ENCODE measurements at regions not wholly inside any gene's neighbourhood (a gene's known extent, or its start where the extent isn't known, plus 50 kb on each side); places are given as distances from the start of the nearest gene placed in this dataset.
"Not testable (repeated sequence)": the region's sequence is repeated elsewhere in the genome, so short reads cannot be mapped to it uniquely, and the experiment has no call there.

DNA sequence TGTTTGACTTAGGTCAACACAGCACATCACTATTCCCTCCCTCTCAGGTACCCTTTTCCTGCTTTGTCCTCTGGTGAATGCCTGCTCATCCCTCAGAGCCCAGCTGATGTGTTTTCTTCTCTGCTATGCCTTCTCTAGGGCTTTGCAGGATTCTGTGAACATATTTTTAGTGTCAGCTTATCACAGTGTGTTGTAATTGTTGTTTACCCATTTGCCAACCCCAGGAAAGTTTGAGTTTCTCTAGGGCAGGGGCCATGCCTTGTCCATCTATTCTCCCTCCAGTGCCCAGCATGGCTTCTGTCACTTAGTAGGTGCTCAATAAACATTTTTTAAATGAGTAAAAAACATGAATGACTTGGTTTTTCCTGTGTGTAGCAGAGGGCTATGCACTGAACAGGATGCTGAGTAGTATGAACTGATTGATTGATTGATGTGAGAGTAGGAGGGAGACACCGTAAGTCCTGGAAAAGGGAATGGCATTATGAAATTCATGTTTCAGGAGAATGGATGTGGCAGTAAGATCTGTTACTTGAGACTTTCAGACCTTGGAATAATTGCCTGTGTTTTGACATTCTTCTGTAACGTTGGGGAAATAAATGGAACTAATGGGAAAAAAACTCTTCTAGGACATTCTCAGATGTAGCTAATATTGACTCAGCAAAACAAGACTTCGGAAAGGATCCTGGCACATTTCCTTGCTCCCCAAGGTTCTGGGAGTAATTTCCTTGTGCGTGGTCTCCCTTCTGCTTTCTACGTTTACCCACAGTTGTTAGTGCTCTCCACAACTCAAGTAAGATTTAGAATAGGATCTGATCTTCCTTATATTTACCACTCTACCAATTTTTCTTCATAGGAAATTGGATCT, 267.3 kb upstream of the TBL1XR1 start:
- DNase-seq = no peak

DNA sequence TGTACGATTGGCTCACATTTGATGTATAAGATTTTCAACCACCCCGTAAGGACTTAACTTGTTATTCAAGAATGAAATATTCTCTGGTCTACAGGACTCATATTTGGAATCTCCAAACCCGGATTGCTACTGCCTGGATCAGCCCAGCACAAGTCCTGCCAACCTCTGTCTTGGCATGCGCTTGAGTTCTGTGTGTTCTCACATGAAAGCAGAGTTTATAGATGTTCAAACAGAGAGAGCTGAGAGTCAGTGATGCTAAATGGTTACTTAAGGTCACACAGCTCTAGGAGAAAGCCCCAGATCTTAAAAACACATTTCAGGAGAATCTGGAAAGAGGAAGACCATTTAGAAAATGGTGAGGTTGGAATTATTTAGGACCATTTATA, 268.0 kb upstream of the TBL1XR1 start:
- DNase-seq = no peak

DNA sequence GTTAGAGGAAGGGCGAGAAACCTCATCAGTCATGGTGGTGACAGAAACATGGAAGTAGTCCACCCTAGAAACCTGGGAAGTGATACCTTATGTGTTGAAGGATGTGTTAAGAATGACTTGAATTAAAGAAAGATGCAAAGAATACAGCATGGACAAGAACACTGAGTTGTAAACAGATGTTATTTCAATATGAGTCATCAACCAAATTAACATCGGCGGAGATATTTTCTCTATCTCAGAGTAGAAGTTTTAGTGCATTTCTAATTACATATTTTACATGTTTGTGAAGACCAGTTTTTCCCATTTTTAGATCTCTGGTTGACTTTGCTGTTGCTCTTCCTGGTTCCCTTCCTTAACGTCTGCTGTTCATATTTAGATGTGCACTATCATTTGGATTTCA, 268.8 kb upstream of the TBL1XR1 start:
- DNase-seq = no peak

DNA sequence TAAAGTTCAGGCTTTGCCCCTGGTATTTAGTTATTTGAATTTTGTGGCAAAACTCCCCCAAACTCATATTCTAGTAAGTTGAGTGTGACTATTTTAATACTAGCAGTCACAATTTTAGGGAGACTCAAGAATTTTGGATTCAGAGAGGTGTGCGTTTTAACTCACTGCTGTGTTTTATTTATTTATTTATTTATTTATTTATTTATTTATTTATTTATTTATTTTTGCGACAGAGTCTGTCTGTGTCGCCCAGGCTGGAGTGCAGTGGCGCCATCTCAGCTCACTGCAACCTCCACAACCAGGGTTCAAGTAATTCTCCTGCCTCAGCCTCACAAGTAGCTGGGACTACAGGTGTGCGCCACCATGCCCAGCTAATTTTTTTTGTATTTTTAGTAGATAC, 269.3 kb upstream of the TBL1XR1 start:
- DNase-seq = not testable (repeated sequence)

DNA sequence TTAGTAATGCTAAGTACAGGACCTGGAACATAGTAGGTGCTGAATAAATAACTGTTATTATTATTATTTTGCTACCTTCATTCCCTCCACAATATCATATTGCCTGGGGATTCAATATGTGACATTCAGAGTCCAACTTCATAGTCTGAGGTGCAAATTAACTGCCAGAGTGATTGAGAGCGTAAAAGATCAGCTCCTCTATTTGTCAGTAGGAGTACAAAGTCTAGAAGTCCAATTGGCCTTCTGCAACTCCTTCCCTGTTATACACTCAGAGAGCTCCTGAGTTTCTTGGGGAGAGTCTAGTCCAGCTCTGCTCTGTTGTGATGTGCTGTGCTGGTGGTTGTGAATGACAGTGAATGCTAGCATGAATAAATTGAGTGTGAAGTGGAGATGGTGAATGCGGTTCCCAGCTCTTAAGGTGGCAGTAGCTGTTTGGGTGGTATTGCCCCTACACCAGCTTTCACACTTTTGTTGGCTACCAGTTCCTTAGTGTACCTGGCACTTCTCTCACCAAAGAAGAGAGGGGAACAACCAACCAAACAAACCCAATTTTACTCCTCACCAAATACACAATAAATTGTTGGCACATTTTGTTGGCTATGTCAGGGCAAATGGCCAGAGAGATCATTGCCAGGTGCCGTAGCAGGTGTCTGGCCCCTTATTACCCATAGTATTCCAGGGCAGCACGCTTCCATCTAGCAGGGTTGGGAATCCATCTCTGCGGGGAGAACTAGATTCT, 270.1 kb upstream of the TBL1XR1 start:
- DNase-seq = no peak

DNA sequence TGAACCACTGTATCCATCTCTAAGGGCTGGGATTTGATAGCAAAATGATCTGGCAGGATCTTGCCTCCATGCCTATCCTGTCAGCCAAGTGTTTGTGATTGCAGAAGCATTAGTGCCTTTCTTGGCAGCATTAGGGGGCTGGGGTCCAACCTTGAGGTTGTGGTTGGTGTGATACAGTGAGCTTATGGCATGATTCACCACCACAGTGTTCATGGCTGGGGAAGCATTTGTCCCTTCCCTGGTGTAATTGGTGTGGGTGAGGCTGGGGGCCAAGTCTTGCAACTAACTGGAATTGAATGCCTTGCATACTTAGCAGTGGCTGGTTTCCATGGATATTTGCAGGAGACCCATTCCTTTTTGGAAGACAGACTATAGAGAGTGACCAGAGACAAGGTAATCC, 271.0 kb upstream of the TBL1XR1 start:
- DNase-seq = no peak

DNA sequence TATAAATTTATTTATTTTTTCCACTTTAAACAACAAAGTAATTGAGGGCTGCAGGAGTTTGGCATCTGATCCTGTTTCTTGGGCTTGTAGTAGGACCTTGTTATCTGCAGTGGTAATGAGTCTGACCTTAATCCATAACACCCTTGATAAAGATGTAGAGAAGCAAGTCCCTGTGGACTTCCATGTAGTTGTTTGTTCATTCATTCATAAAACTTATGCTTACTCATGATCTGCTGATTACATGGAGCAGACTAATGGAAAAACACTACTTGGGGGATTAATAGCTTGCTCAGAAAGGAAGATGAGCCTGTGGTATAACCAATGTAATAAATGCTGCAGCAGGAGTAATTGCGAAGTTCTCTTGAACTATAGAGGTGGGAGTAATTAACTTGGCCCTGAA, 271.5 kb upstream of the TBL1XR1 start:
- no peak for DNase-seq

DNA sequence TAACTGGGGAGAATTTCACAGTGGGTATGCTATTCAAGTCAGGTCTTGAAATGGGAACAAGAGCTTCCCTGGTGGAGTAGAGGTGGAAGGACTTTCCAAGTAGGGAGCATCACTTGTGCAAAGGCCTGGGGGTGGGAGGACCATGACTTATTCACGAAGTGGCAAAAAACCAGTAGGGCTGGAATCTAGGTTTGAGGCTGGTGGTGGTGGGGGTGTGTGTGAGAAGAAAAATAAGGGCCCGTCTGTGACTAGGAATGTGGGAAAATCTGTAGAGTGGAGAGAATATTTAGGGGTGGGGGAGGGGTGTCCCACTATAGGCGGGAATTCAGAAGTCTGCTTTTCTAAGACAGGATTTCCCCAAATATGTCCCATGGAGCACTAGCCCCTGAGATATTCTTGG, 271.9 kb upstream of the TBL1XR1 start:
- DNase-seq = no peak

DNA sequence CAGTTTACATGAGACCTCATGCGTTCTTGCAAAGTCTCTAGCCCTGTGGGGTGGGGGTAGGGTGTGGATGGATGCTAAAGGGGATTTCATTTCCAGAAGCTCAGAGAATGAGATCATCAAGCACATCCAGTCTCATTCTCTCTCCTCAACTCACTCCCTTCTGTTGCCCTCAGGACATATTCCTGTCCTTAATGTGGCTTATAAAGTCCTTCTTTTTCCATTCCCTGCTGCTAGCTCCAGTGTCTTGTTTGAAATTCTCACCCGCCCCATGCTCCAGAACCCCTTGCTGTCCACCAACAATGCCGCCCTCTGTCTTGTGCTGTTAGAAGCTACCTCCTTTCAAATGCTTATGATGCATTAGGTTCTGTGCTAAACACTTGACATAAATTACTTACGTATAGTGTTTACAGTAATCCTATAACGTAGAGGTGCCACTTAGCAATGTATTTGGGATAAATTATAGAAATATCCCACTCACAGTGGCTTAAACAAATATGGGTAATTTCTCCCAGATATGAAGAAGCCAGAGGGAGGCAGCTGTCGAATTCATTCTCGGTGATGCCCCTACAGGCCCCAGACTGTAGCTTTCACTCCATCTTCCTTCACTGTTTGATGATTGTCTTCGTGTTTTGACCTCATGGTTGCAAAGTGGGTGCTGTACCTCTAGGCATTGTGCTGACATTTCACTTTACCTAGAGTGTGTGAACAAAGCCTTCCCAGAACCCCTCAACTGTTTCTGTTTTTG, 273.1 kb upstream of the TBL1XR1 start:
- no peak for DNase-seq

GRCh38 chr3:177471733-177472480, 274.6 kb upstream of the TBL1XR1 start:
- no peak for DNase-seq

- DNase-seq = no peak
Observed at GRCh38 chr3:177473184-177473583, 275.9 kb upstream of the TBL1XR1 start.

- DNase-seq = no peak
Observed at GRCh38 chr3:177473903-177474302, 276.6 kb upstream of the TBL1XR1 start.

DNA sequence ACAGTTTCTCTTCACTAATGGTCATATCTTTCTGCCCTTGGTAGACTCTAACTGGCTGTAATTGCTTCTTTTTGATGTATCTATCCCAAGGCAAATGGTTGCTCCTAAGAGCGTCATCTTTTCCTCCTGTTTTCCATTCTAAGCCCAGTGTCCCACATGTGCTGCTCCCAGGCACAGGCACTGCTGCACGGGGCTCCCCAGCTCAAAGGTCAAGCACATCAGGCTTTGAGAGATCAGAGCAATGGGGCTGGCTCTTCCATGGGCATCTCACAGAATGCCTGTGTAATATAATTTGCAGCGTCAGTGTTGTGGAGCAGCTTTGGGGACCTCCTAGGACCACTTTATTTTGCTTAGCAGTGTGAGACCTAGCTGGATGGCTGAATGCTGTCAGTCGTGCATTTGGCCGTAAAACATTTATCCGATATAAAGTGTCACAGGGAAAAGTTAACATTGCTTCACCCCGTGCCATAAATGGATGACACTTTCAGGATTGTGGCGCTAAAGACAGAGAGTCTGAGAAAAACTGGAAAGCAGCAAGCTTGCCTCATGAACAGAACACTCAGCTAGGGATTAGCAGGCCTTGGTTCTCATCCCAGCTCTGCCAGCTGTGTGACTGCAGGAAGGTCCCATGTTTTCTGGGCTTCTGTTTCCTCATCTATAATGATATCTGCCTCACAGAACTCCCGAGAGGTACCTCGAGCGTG, 277.5 kb upstream of the TBL1XR1 start:
- no peak for DNase-seq

DNA sequence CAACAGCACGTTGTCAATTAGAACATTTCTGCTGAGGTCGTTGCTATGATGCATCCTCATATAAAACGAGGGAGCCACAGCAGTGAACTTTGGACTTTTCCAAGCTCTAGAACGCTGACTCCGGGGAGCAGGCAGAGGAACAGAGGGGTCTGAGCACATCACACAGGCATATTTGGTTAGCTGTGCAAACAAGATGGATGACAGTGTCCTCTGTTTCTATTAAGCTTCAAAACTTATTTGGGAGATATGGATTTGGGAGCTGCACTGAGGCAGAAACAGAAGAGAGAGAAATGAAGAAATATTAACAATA, 278.0 kb upstream of the TBL1XR1 start:
- no peak for DNase-seq

DNA sequence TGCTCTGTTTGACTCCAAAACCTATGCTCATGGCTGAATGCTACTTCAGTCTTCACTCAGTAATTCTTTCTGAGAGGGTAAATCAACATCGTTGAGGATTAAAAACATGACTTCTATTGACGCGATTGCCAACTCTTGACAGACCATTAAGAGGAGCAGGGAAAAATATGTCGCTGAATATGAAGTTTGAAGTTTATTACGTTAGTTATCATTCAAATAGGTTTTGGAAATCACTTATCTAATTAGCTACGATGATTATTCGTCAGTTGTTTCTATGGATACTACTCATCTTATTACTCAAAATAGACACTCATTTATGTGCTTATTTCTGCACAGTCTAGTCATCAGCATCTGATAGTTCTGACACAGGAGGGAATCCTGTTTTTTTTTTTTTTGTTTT, 279.2 kb upstream of the TBL1XR1 start:
- no peak for DNase-seq

DNA sequence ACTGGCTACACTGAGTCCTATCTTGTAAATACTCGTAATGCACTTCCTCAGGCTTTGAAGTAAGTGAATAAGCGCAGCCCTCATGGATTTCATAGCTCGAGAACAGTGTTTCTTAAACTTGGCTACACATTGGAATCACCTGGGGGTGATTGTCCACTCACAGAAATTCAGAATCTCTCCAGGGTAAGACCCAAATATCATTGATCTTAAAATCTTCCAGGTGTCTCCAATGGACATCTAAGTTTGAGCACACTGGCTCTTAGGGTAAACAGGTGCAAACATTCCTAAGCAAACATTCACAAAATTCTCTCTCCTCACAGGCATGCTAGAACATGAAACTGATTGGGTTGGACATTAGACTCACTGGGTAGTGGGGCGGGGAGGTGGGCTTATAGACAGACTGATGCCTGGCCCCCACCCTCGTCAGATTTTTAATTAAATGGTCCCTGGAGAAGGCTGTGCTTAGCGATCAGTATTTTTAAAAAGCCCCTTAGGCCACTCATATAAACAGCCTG, 279.7 kb upstream of the TBL1XR1 start:
- no peak for DNase-seq

GRCh38 chr3:177478170-177478867, 281.0 kb upstream of the TBL1XR1 start:
- DNase-seq = no peak

DNA sequence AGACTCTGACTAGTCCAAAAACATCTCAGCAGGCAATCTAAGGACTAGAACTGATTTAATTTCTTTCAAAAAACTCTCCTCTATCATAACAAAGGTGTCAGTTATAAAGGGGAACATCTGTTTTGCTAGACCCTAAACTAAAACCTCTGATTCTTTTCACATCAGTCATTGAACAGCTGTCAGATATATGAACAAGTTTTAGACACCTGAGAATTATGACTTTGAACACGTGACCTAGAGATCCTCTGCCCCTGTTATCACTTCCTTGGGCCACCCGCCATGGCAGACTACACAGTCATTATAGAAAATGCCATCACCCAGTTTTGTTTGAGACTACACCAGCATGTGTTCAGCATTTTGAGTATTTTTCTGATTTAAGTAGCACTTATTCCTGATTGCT, 282.3 kb upstream of the TBL1XR1 start:
- no peak for DNase-seq

GRCh38 chr3:177481329-177481728, 284.0 kb upstream of the TBL1XR1 start:
- DNase-seq = no peak

DNA sequence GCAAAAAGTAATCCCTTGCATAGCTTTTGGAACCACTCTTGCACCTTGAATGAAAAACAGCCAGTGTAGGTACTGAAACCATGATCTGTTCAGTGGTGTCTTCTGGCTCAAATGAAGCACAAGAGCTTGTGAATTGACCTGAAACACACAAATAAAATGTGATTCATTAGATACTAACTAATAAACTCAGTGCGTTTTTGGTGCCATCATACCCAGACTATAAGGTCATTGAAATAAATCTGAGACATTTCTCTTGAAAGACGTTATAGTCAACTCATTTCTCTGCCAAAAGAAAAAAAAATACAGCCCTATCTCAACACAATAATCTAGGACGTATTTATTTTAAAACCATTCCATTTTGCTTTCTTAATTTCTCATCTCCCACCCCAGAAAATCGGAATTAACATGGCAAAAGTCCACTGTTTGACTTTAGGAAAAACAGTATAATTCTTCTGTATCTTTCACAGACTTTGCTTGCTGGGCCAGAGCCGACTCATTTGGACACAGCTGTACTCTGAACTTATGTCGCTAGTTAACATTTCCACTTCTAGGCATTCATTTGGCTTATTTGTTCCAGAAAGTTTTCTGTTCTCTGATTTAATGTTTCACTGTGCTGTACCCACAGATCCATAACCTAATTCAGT, 284.9 kb upstream of the TBL1XR1 start:
- DNase-seq = no peak

All from CD4-positive, alpha-beta T cell treated with Interleukin-12 subunit alpha and Interleukin-12 subunit beta, for 1 hour (primary cell).